ENCODE measurements at regions not wholly inside any gene's neighbourhood (a gene's known extent, or its start where the extent isn't known, plus 50 kb on each side); places are given as distances from the start of the nearest gene placed in this dataset.

- no peaks in the 10 kb centered on the region for H3K79me2 ChIP-seq (ENCODE audit: insufficient read depth, low read length)
- no peaks in the 10 kb centered on the region for H3K27me3 ChIP-seq (ENCODE audit: control insufficient read depth in 1 of 2, insufficient read depth in 2 of 2, low read length in 2 of 2)
- in situ Hi-C loops (cut with HindIII; ENCODE audit: extremely low pct_ligation_motif_present, low pct_unique_long_range_greater_than_20kb): no loop called here
- TF ChIP-seq MAFF (IDR thresholded peaks at IDR 0.05; ENCODE audit: low read depth, low read length): peak; percentile 96
- TF ChIP-seq SRF (IDR thresholded peaks at IDR 0.05; ENCODE audit: low read depth, low read length): no peak
- TF ChIP-seq UBTF (CRISPR knock-in tag; IDR thresholded peaks at IDR 0.05): no peak
- TF ChIP-seq SAFB2 (CRISPR knock-in tag; IDR thresholded peaks at IDR 0.05; ENCODE audit: borderline replicate concordance, low read depth): no peak
- TF ChIP-seq HNRNPUL1 (IDR thresholded peaks at IDR 0.05; ENCODE audit: low read depth, low read length): no peak
- TF ChIP-seq SP5 (CRISPR knock-in tag; IDR thresholded peaks at IDR 0.05; ENCODE audit: borderline replicate concordance, low read depth): no peak
- no peak for TF ChIP-seq ZNF234 (CRISPR knock-in tag; conservative IDR thresholded peaks at IDR 0.05)
- TF ChIP-seq MAFK (conservative IDR thresholded peaks at IDR 0.05 in 1 of 2, IDR thresholded peaks at IDR 0.05 in 1 of 2; ENCODE audit: low read length in 2 of 2): peak; percentile 93 to 99
- TF ChIP-seq SUZ12 (IDR thresholded peaks at IDR 0.05; ENCODE audit: low read depth, low read length): no peak
- TF ChIP-seq FLYWCH1 (CRISPR knock-in tag; IDR thresholded peaks at IDR 0.05): no peak
- TF ChIP-seq ZNF564 (CRISPR knock-in tag; IDR thresholded peaks at IDR 0.05): no peak
- TF ChIP-seq FOXA3 (CRISPR knock-in tag; IDR thresholded peaks at IDR 0.05): no peak
- TF ChIP-seq MTA3 (CRISPR knock-in tag; IDR thresholded peaks at IDR 0.05): no peak
- no peak for TF ChIP-seq IRF1 (CRISPR knock-in tag; IDR thresholded peaks at IDR 0.05; ENCODE audit: low read depth)
- TF ChIP-seq EHMT2 (IDR thresholded peaks at IDR 0.05; ENCODE audit: borderline replicate concordance, low read depth, low read length): no peak
- FAIRE-seq (no peak), DNase-seq (ENCODE audit: low spot score) (no peak), ATAC-seq (no peak)
- H2AFZ ChIP-seq (ENCODE audit: low read length): no peak overlapping the region
- 0% methylated on average over 1 of the region's 1 CpG for WGBS (ENCODE audit: low lambda C conversion rate)
- no peak overlapping the region for H3K27ac ChIP-seq (ENCODE audit: extremely low read length, insufficient read depth, low read length)
- no peaks in the 10 kb centered on the region for H3K4me1 ChIP-seq (ENCODE audit: insufficient read depth, low read length)
- intact Hi-C loops (cut with micrococcal nuclease; ENCODE audit: unreplicated experiment): no loop called here
- H3K36me3 ChIP-seq (replicated peaks in 1 of 2; ENCODE audit: control insufficient read depth in 1 of 2, insufficient read depth in 2 of 2, low read length in 2 of 2): no peaks in the 10 kb centered on the region
- no peak overlapping the region for H3K4me2 ChIP-seq (ENCODE audit: low read depth, low read length)
- ChIA-PET CTCF (ENCODE audit: low intra/inter-chr PET ratio, low total read pairs) (no interaction called here), POLR2A (no interaction called here)
- H3K9ac ChIP-seq (ENCODE audit: insufficient read depth, low read depth, low read length): no peak overlapping the region
- H3K4me3 ChIP-seq (replicated peaks in 1 of 3; ENCODE audit: insufficient read depth in 1 of 3, low read depth in 2 of 3, low read length in 3 of 3): no peak overlapping the region
- no TSS peak for BruUV-seq (replicated peaks)
- no peaks in the 10 kb centered on the region for H4K20me1 ChIP-seq (ENCODE audit: insufficient read depth, low read length)
- H3K9me3 ChIP-seq (ENCODE audit: low read length): no peaks in the 10 kb centered on the region
These were observed 402.2 kb downstream of the FOXA2 start for GRCh38 chr20:22182148-22182547.

Data from HepG2 (cell line).